ENCODE measurements at regions not wholly inside any gene's neighbourhood (a gene's known extent, or its start where the extent isn't known, plus 50 kb on each side); places are given as distances from the start of the nearest gene placed in this dataset.

- Histone ChIP-seq H3K4me3 (ENCODE audit: low read length in 3 of 3) (no peak overlapping the region), H3K9me3 (ENCODE audit: control insufficient read depth in 3 of 3, low read length in 3 of 3) (no peaks in the 10 kb centered on the region), H3K27ac (ENCODE audit: low read depth, low read length) (peak overlapping the region; percentile 54), H3K4me1 (ENCODE audit: control insufficient read depth in 3 of 3, insufficient read depth in 3 of 3, low read length in 3 of 3) (peaks cover 0 to 2% (median 0%) of the 10 kb centered on the region in 3 donors), H3K36me3 (ENCODE audit: control insufficient read depth in 3 of 3, insufficient read depth in 3 of 3, low read length in 3 of 3) (no peaks in the 10 kb centered on the region), H3K9ac (ENCODE audit: low read depth in 1 of 3, low read length in 3 of 3) (no peak overlapping the region), H3K27me3 (ENCODE audit: control insufficient read depth in 3 of 3, insufficient read depth in 3 of 3, low read length in 3 of 3) (no peaks in the 10 kb centered on the region)
These were observed 126.4 kb downstream of the TMEM17 start for GRCh38 chr2:62379566-62379965.

GRCh38 chr2:62375113-62375420 is 130.9 kb downstream of the TMEM17 start:
- H3K4me3 ChIP-seq (ENCODE audit: low read length in 3 of 3) = no peak overlapping the region
- H3K9ac ChIP-seq (ENCODE audit: low read depth in 1 of 3, low read length in 3 of 3) = no peak overlapping the region
- H3K4me1 ChIP-seq (ENCODE audit: control insufficient read depth in 3 of 3, insufficient read depth in 3 of 3, low read length in 3 of 3) = no peaks in the 10 kb centered on the region
- H3K36me3 ChIP-seq (ENCODE audit: control insufficient read depth in 3 of 3, insufficient read depth in 3 of 3, low read length in 3 of 3) = no peaks in the 10 kb centered on the region
- peaks cover 0 to 4% (median 0%) of the 10 kb centered on the region in 3 donors for H3K9me3 ChIP-seq (ENCODE audit: control insufficient read depth in 3 of 3, low read length in 3 of 3)
- no peaks in the 10 kb centered on the region for H3K27me3 ChIP-seq (ENCODE audit: control insufficient read depth in 3 of 3, insufficient read depth in 3 of 3, low read length in 3 of 3)
- no peak overlapping the region for H3K27ac ChIP-seq (ENCODE audit: low read depth, low read length)

GRCh38 chr2:62374301-62375112 is 131.5 kb downstream of the TMEM17 start:
- no peaks in the 10 kb centered on the region for H3K27me3 ChIP-seq (ENCODE audit: control insufficient read depth in 3 of 3, insufficient read depth in 3 of 3, low read length in 3 of 3)
- no peak overlapping the region for H3K4me3 ChIP-seq (ENCODE audit: low read length in 3 of 3)
- no peaks in the 10 kb centered on the region for H3K4me1 ChIP-seq (ENCODE audit: control insufficient read depth in 3 of 3, insufficient read depth in 3 of 3, low read length in 3 of 3)
- no peaks in the 10 kb centered on the region for H3K36me3 ChIP-seq (ENCODE audit: control insufficient read depth in 3 of 3, insufficient read depth in 3 of 3, low read length in 3 of 3)
- peaks cover 0 to 4% (median 0%) of the 10 kb centered on the region in 3 donors for H3K9me3 ChIP-seq (ENCODE audit: control insufficient read depth in 3 of 3, low read length in 3 of 3)
- no peak overlapping the region for H3K9ac ChIP-seq (ENCODE audit: low read depth in 1 of 3, low read length in 3 of 3)
- H3K27ac ChIP-seq (ENCODE audit: low read depth, low read length) = no peak overlapping the region

GRCh38 chr2:62372824-62373223 is 133.2 kb downstream of the TMEM17 start:
- no peaks in the 10 kb centered on the region for H3K4me1 ChIP-seq (ENCODE audit: control insufficient read depth in 3 of 3, insufficient read depth in 3 of 3, low read length in 3 of 3)
- peaks cover 0 to 4% (median 0%) of the 10 kb centered on the region in 3 donors for H3K9me3 ChIP-seq (ENCODE audit: control insufficient read depth in 3 of 3, low read length in 3 of 3)
- H3K9ac ChIP-seq (ENCODE audit: low read depth in 1 of 3, low read length in 3 of 3) = no peak overlapping the region
- no peak overlapping the region for H3K4me3 ChIP-seq (ENCODE audit: low read length in 3 of 3)
- no peak overlapping the region for H3K27ac ChIP-seq (ENCODE audit: low read depth, low read length)
- no peaks in the 10 kb centered on the region for H3K27me3 ChIP-seq (ENCODE audit: control insufficient read depth in 3 of 3, insufficient read depth in 3 of 3, low read length in 3 of 3)
- H3K36me3 ChIP-seq (ENCODE audit: control insufficient read depth in 3 of 3, insufficient read depth in 3 of 3, low read length in 3 of 3) = no peaks in the 10 kb centered on the region

GRCh38 chr2:62370321-62371250 is 135.4 kb downstream of the TMEM17 start:
- H3K36me3 ChIP-seq (ENCODE audit: control insufficient read depth in 3 of 3, insufficient read depth in 3 of 3, low read length in 3 of 3) = no peaks in the 10 kb centered on the region
- peaks cover 0 to 4% (median 0%) of the 10 kb centered on the region in 3 donors for H3K9me3 ChIP-seq (ENCODE audit: control insufficient read depth in 3 of 3, low read length in 3 of 3)
- no peak overlapping the region for H3K27ac ChIP-seq (ENCODE audit: low read depth, low read length)
- no peaks in the 10 kb centered on the region for H3K27me3 ChIP-seq (ENCODE audit: control insufficient read depth in 3 of 3, insufficient read depth in 3 of 3, low read length in 3 of 3)
- H3K4me1 ChIP-seq (ENCODE audit: control insufficient read depth in 3 of 3, insufficient read depth in 3 of 3, low read length in 3 of 3) = no peaks in the 10 kb centered on the region
- no peak overlapping the region for H3K9ac ChIP-seq (ENCODE audit: low read depth in 1 of 3, low read length in 3 of 3)
- H3K4me3 ChIP-seq (ENCODE audit: low read length in 3 of 3) = no peak overlapping the region

- no peaks in the 10 kb centered on the region for H3K27me3 ChIP-seq (ENCODE audit: control insufficient read depth in 3 of 3, insufficient read depth in 3 of 3, low read length in 3 of 3)
- no peak overlapping the region for H3K27ac ChIP-seq (ENCODE audit: low read depth, low read length)
- H3K9ac ChIP-seq (ENCODE audit: low read depth in 1 of 3, low read length in 3 of 3) = no peak overlapping the region
- H3K9me3 ChIP-seq (ENCODE audit: control insufficient read depth in 3 of 3, low read length in 3 of 3) = peaks cover 0 to 4% (median 0%) of the 10 kb centered on the region in 3 donors
- no peaks in the 10 kb centered on the region for H3K4me1 ChIP-seq (ENCODE audit: control insufficient read depth in 3 of 3, insufficient read depth in 3 of 3, low read length in 3 of 3)
- no peaks in the 10 kb centered on the region for H3K36me3 ChIP-seq (ENCODE audit: control insufficient read depth in 3 of 3, insufficient read depth in 3 of 3, low read length in 3 of 3)
- H3K4me3 ChIP-seq (ENCODE audit: low read length in 3 of 3) = no peak overlapping the region
These were observed 136.3 kb downstream of the TMEM17 start for GRCh38 chr2:62369541-62370202.

- Histone ChIP-seq H3K4me1 (ENCODE audit: control insufficient read depth in 3 of 3, insufficient read depth in 3 of 3, low read length in 3 of 3) (no peaks in the 10 kb centered on the region), H3K9ac (ENCODE audit: low read depth in 1 of 3, low read length in 3 of 3) (no peak overlapping the region), H3K4me3 (ENCODE audit: low read length in 3 of 3) (no peak overlapping the region), H3K27me3 (ENCODE audit: control insufficient read depth in 3 of 3, insufficient read depth in 3 of 3, low read length in 3 of 3) (peaks cover 0 to 3% (median 0%) of the 10 kb centered on the region in 3 donors), H3K27ac (ENCODE audit: low read depth, low read length) (no peak overlapping the region), H3K36me3 (ENCODE audit: control insufficient read depth in 3 of 3, insufficient read depth in 3 of 3, low read length in 3 of 3) (no peaks in the 10 kb centered on the region), H3K9me3 (ENCODE audit: control insufficient read depth in 3 of 3, low read length in 3 of 3) (peaks cover 0 to 2% (median 0%) of the 10 kb centered on the region in 3 donors)
These were observed 141.0 kb downstream of the TMEM17 start for GRCh38 chr2:62364791-62365528.

GRCh38 chr2:62363166-62363565 is 142.8 kb downstream of the TMEM17 start:
- peaks cover 0 to 2% (median 0%) of the 10 kb centered on the region in 3 donors for H3K9me3 ChIP-seq (ENCODE audit: control insufficient read depth in 3 of 3, low read length in 3 of 3)
- H3K4me1 ChIP-seq (ENCODE audit: control insufficient read depth in 3 of 3, insufficient read depth in 3 of 3, low read length in 3 of 3) = no peaks in the 10 kb centered on the region
- no peak overlapping the region for H3K9ac ChIP-seq (ENCODE audit: low read depth in 1 of 3, low read length in 3 of 3)
- no peak overlapping the region for H3K27ac ChIP-seq (ENCODE audit: low read depth, low read length)
- peaks cover 0 to 3% (median 0%) of the 10 kb centered on the region in 3 donors for H3K27me3 ChIP-seq (ENCODE audit: control insufficient read depth in 3 of 3, insufficient read depth in 3 of 3, low read length in 3 of 3)
- no peaks in the 10 kb centered on the region for H3K36me3 ChIP-seq (ENCODE audit: control insufficient read depth in 3 of 3, insufficient read depth in 3 of 3, low read length in 3 of 3)
- H3K4me3 ChIP-seq (ENCODE audit: low read length in 3 of 3) = no peak overlapping the region

- Histone ChIP-seq H3K9me3 (ENCODE audit: control insufficient read depth in 3 of 3, low read length in 3 of 3) (peaks cover 0 to 2% (median 0%) of the 10 kb centered on the region in 3 donors), H3K27me3 (ENCODE audit: control insufficient read depth in 3 of 3, insufficient read depth in 3 of 3, low read length in 3 of 3) (peaks cover 0 to 3% (median 0%) of the 10 kb centered on the region in 3 donors), H3K4me3 (ENCODE audit: low read length in 3 of 3) (no peak overlapping the region), H3K4me1 (ENCODE audit: control insufficient read depth in 3 of 3, insufficient read depth in 3 of 3, low read length in 3 of 3) (no peaks in the 10 kb centered on the region), H3K9ac (ENCODE audit: low read depth in 1 of 3, low read length in 3 of 3) (no peak overlapping the region), H3K36me3 (ENCODE audit: control insufficient read depth in 3 of 3, insufficient read depth in 3 of 3, low read length in 3 of 3) (no peaks in the 10 kb centered on the region), H3K27ac (ENCODE audit: low read depth, low read length) (no peak overlapping the region)
These were observed 143.4 kb downstream of the TMEM17 start for GRCh38 chr2:62362561-62362960.

Data from skeletal muscle tissue (tissue), 3 donors.